ENCODE measurements at regions not wholly inside any gene's neighbourhood (a gene's known extent, or its start where the extent isn't known, plus 50 kb on each side); places are given as distances from the start of the nearest gene placed in this dataset.

- no peak for DNase-seq (ENCODE audit: low spot score)
Measured at GRCh38 chr3:61311044-61311443, 59.8 kb upstream of the FHIT start.

DNA sequence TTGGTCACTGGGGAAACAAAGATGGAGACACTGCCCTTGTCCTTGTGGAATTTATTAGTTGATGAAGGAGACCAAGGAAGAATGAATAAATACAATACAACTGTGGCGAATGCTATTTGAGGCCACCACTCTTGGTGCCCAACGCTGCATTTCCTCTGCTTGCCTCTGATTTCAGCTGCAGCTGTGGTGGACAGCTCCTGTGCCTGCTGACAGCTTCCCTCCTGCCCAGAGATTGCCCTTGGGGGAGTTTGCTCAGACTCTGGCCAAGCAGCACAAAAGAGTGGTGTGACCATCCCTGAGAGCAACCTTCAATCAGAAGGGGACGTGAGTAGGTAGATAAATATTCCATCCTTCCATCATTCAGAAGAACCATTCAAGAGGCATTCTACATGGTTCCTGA lies 64.6 kb upstream of the FHIT start:
- no peak for DNase-seq (ENCODE audit: low spot score)

- no peak for DNase-seq (ENCODE audit: low spot score)
Measured at GRCh38 chr3:61323094-61323493, 71.8 kb upstream of the FHIT start.

GRCh38 chr3:61331929-61332552 lies 80.8 kb upstream of the FHIT start:
- DNase-seq (ENCODE audit: low spot score): no peak

- DNase-seq (ENCODE audit: low spot score): no peak
Measured at GRCh38 chr3:61333192-61333961, 82.1 kb upstream of the FHIT start.

GRCh38 chr3:61334783-61335182 lies 83.5 kb upstream of the FHIT start:
- no peak for DNase-seq (ENCODE audit: low spot score)

- no peak for DNase-seq (ENCODE audit: low spot score)
Measured at GRCh38 chr3:61340931-61341461, 89.7 kb upstream of the FHIT start.

DNA sequence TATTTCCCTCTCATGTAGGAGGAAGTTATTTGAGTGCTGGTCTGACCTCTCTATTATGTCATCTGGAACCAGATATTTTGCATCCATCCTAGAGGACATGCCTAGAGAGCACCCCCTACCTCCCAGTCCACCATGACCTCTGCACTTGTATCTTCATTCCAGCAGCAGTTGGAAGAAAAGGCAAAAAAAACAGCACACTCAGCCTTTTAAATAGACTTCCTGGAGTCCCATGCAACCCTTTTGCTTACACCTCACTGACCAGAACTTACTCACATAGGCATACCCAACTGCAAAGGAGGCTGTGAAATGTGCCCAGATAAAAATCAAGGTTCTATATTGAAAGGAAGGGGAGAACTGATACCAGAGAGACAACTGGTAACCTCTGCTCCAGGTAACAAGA lies 92.3 kb upstream of the FHIT start:
- DNase-seq (ENCODE audit: low spot score): no peak

DNA sequence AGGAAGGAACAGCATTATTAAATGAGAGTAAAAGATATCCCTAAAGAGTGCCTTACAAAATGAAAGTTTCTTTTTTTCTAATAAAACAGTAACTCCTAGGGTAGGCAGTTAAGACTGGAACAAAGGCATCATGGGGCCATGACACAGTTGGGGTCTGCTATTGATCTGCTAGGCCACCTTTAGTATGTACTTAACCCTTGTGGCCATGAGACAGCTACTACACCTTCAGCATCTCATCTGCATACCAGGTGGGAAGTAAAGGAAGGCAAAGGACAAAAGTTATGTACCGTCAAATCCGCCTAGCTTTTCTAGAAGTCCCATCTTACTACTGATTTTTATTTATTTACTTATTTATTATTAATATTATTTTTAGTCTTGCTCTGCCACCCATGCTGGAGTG lies 93.8 kb upstream of the FHIT start:
- DNase-seq (ENCODE audit: low spot score): no peak

- no peak for DNase-seq (ENCODE audit: low spot score)
Measured at GRCh38 chr3:61347981-61348380, 96.7 kb upstream of the FHIT start.

- DNase-seq (ENCODE audit: low spot score): no peak
Measured at GRCh38 chr3:61349717-61350116, 98.5 kb upstream of the FHIT start.

- no peak for DNase-seq (ENCODE audit: low spot score)
Measured at GRCh38 chr3:61350782-61351309, 99.6 kb upstream of the FHIT start.

DNA sequence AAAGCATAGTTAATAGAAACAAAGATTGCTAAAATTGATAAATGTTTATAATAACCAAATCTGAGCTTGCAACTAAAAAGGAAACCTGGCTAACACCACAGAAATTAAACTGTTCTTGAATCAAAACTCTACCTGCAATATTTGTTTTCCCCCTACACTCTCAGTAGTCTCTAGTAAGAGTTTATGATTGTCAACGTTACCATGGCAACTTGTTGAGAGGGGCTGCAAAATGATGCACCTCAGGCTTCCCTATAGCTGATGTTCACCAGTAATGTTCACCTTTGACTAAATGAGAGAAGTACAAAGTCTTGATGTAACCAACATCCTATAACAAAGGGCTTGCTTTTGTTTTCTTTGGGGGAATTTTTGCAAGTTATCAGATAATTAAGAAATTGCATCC lies 101.1 kb upstream of the FHIT start:
- DNase-seq (ENCODE audit: low spot score): no peak

- DNase-seq (ENCODE audit: low spot score): no peak
Measured at GRCh38 chr3:61353382-61353781, 102.1 kb upstream of the FHIT start.

- DNase-seq (ENCODE audit: low spot score): no peak
Measured at GRCh38 chr3:61354604-61355003, 103.4 kb upstream of the FHIT start.

GRCh38 chr3:61356685-61357084 lies 105.4 kb upstream of the FHIT start:
- DNase-seq (ENCODE audit: low spot score): no peak

DNA sequence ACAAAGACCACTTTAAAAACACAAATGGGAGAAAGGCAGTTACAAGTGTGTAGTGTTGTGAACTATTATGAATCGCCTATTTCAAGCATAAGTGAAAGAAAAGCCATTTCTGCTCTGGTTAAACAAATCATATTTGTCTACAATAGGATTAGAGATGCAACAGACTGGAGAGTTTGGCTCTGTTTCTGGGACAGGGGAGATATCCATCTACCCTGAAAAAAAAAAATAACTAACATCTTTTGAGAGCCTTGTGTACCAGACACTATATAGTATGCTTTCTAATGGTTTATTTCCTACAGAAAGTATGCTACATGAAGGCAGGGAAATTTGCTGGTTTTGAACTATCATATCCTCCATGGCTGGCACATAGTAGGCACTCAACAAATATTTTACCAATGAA lies 106.7 kb upstream of the FHIT start:
- DNase-seq (ENCODE audit: low spot score): no peak

GRCh38 chr3:61358364-61358763 lies 107.1 kb upstream of the FHIT start:
- DNase-seq (ENCODE audit: low spot score): no peak

DNA sequence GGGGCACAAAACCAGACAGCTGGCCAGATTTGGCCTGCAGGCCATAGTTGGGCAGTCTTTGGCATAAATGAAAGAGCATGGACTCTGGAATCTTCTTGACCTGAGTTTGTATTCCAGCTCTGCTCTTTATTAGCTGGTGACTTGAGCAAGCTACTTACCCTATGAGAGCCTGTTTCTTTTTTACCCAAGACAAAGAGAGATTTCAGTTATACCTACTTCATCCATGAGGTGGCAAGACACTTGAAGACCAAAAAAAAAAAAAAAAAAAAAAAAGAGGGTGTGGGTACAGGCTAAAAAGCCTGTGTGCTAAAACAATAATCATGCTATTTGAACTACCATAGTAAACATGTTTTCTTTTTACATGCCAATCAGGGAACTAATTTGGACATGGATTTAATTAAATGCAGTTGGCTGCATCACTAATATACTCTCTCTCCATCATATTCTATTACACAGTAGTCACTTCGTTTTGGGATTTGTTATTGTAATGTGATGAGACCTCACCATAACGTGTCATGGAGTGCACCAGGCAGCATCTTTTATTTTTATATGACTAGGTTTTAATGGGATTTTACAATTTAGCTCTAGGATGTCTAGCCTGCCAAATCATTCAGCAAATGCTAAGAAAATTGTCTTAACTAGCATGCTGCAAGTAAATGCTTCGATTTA lies 109.2 kb upstream of the FHIT start:
- DNase-seq (ENCODE audit: low spot score): no peak

- DNase-seq (ENCODE audit: low spot score): no peak
Measured at GRCh38 chr3:61369678-61370077, 118.4 kb upstream of the FHIT start.

DNA sequence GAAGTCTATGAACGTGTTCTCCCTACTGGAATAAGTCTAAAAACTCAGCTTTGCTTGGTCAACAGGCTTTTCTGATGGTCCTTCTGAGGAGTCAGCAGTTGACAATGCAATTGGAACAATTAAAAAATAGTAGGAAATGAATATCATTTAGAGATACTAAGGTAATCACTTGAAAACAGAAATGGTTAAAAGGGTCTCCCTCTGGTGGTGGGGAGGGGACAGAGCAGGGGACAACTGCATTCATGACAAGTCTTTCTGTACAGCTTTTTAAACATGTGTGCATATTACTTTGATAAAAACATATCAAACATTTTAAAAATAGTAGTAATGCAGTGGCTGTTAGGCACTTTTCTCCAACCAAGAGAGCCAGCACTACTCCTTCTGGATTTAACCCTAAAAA lies 119.9 kb upstream of the FHIT start:
- peak; percentile 15 for DNase-seq (ENCODE audit: low spot score)

DNA sequence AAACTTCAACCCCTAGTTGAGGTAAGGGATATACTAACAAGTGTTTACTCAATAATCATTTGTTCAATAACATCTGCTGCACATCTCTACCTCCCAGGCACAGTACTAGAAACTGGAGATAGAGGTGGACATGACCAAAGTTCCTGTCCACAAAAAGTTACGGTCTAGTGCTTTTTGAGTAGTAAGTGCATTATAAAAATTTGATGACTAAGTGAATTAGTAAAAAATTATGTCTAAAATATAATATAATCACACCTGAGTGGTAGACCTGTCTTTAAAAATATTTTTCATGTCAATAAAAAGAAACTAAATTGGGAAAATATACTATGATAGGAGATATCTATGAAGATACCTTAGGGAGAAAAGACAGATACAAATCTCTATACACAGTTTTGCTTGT lies 121.5 kb upstream of the FHIT start:
- no peak for DNase-seq (ENCODE audit: low spot score)

DNA sequence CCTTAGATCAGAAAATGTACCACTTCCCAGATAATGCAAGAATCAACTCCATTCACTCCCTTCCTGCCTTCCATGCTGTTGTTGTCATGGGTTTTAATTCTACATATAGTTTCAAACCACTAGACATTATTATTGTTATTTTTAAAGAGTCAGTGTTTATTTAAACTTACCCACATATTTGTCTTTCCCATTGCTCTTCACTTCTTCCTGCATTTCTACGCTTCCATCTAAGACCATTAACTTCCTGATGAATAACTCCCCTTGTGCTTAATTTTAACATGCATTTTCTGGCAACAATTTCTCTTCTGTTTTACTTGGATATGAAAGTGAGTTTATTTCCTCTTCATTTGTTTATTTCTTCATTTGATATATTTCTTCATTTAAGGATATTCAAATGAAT lies 127.1 kb upstream of the FHIT start:
- no peak for DNase-seq (ENCODE audit: low spot score)
